ENCODE measurements at regions not wholly inside any gene's neighbourhood (a gene's known extent, or its start where the extent isn't known, plus 50 kb on each side); places are given as distances from the start of the nearest gene placed in this dataset.

DNA sequence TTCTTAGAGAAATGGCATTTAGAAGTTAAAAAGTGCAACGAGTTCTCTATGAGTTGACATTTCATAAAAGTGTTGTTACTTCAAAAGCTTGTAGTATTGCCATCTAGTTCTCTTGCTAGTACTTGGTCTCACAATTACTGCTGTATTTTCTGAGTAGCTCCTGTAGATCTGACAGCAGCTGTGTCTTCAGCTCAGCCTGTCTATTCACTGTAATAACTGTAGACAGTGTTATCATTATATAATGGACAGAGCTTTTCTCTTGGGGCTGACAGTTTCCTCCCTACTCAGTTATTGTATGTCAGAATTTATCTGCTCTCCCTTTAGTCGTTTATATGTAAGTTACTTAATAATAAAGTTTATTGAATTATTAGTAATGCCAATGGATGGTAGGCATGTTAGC lies 388.7 kb upstream of the VSTM2A start:
- H3K36me3 ChIP-seq (ENCODE audit: control insufficient read depth in 2 of 4, insufficient read depth in 4 of 4, low read length in 3 of 4): no peaks in the 10 kb centered on the region
- H3K23ac ChIP-seq (ENCODE audit: insufficient read length): no peak overlapping the region
- no peak overlapping the region for H3K4me2 ChIP-seq (ENCODE audit: insufficient read depth in 1 of 2, low read depth in 2 of 2, low read length in 2 of 2)
- no peak overlapping the region for H2AFZ ChIP-seq (ENCODE audit: low read length)
- H3K27ac ChIP-seq (ENCODE audit: low read depth, low read length): no peak overlapping the region
- no peak overlapping the region for H3K4ac ChIP-seq (replicated peaks; ENCODE audit: insufficient read length, low read depth, low read length)
- no peaks in the 10 kb centered on the region; a peak in 1 of 7 replicates for H3K4me1 ChIP-seq (replicated peaks in 1 of 4; ENCODE audit: control insufficient read depth in 3 of 4, insufficient read depth in 4 of 4, low read length in 3 of 4)
- no peak overlapping the region for H3K56ac ChIP-seq (replicated peaks; ENCODE audit: insufficient read length, low read depth, low read length)
- H2BK5ac ChIP-seq (ENCODE audit: low read depth, low read length): no peak overlapping the region
- no peaks in the 10 kb centered on the region for H3K27me3 ChIP-seq (replicated peaks in 1 of 4; ENCODE audit: control insufficient read depth in 3 of 4, extremely low read depth in 1 of 4, insufficient read depth in 3 of 4, low read length in 3 of 4)
- H4K8ac ChIP-seq (ENCODE audit: extremely low read depth, insufficient read depth, low read length): no peak overlapping the region
- H2AK5ac ChIP-seq (ENCODE audit: low read depth, low read length): no peak overlapping the region
- H3K4me3 ChIP-seq (ENCODE audit: extremely low read depth in 1 of 4, insufficient read depth in 2 of 4, low read depth in 3 of 4, low read length in 4 of 4): no peak overlapping the region
- no peaks in the 10 kb centered on the region for H3K79me1 ChIP-seq (ENCODE audit: low read depth, low read length)
- WGBS, 2 experiments (ENCODE audit: extremely low coverage in 1 of 2, insufficient coverage in 1 of 2, insufficient read length in 1 of 2, insufficient replicate concordance in 2 of 2, low coverage in 1 of 2, low lambda C conversion rate in 2 of 2, missing lambda C conversion rate in 1 of 2): 80% methylated on average over 2 of the region's 2 CpGs; no CpG with 5 or more reads in 1 of the 2 experiments
- CTCF ChIA-PET (ENCODE audit: partially characterized antibody): interaction anchor here (0.6 kb wide), 1 partner anchor 1136 kb away, joined by 3 read pairs; no protein-coding TSS in a partner anchor
- no peak overlapping the region for H3K18ac ChIP-seq (ENCODE audit: extremely low read depth, low read length)
- H3K9ac ChIP-seq (replicated peaks in 1 of 4; ENCODE audit: extremely low read depth in 1 of 4, low read depth in 3 of 4, low read length in 3 of 4): no peak overlapping the region
- FAIRE-seq (no peak), DNase-seq (ENCODE audit: low read depth in 1 of 2, low spot score in 2 of 2) (no peak)
- POLR2A ChIA-PET (ENCODE audit: partially characterized antibody): no interaction called here
- no peak overlapping the region for H2BK20ac ChIP-seq (ENCODE audit: low read length)
- H2BK12ac ChIP-seq (ENCODE audit: low read depth, low read length): no peak overlapping the region
- H3K9me3 ChIP-seq (ENCODE audit: insufficient read depth in 2 of 2, low read depth in 1 of 2, low read length in 1 of 2): no peaks in the 10 kb centered on the region
- no peaks in the 10 kb centered on the region for H3K79me2 ChIP-seq (ENCODE audit: control insufficient read depth in 1 of 2, insufficient read depth in 2 of 2, low read length in 2 of 2)
- H4K5ac ChIP-seq (ENCODE audit: insufficient read length, low read depth, low read length): no peak overlapping the region
- H4K91ac ChIP-seq (replicated peaks; ENCODE audit: insufficient read length, low read length): no peak overlapping the region
- no peak overlapping the region for H2BK120ac ChIP-seq (replicated peaks; ENCODE audit: low read depth, low read length)
- TF ChIP-seq BACH1 (IDR thresholded peaks at IDR 0.05; ENCODE audit: low read length) (no peak), RFX5 (IDR thresholded peaks at IDR 0.05; ENCODE audit: borderline replicate concordance, low read depth, low read length) (no peak), YY1 (IDR thresholded peaks at IDR 0.05; ENCODE audit: low read depth, low read length) (no peak), SIN3A (conservative IDR thresholded peaks at IDR 0.05 in 1 of 2, IDR thresholded peaks at IDR 0.05 in 1 of 2; ENCODE audit: low read depth in 1 of 2, low read length in 2 of 2) (no peak), TEAD4 (IDR thresholded peaks at IDR 0.05; ENCODE audit: low read depth, low read length) (no peak)
- H3K14ac ChIP-seq (ENCODE audit: insufficient read length): no peak overlapping the region
- H2BK15ac ChIP-seq (ENCODE audit: low read length): no peak overlapping the region
- no peaks in the 10 kb centered on the region for H4K20me1 ChIP-seq (replicated peaks in 1 of 2; ENCODE audit: control insufficient read depth in 1 of 2, insufficient read depth in 2 of 2, low read length in 2 of 2)
- no peaks in the 10 kb centered on the region for H3K23me2 ChIP-seq (ENCODE audit: low read depth, low read length)

Data from H1 (cell line).